HG02759 (cell line): ENCODE measurements at regions not wholly inside any gene's neighbourhood (a gene's known extent, or its start where the extent isn't known, plus 50 kb on each side); places are given as distances from the start of the nearest gene placed in this dataset.

Experiments
- ATAC-seq: cut with Tn5 transposase; IDR thresholded peaks from one replicate; pipeline ENCODE4 v1.9.1; 2021; ENCODE audit warnings: mild to moderate bottlenecking, moderate library complexity; ENCODE audit not compliant: unreplicated experiment

GRCh38 chr17:71107136-71107535 lies 937.8 kb downstream of the KCNJ2 start:
- ATAC-seq: no peak

GRCh38 chr17:71109697-71110096 lies 940.4 kb downstream of the KCNJ2 start:
- no peak for ATAC-seq

- no peak for ATAC-seq
Measured at GRCh38 chr17:71110326-71110725, 941.0 kb downstream of the KCNJ2 start.

- ATAC-seq: no peak
Measured at GRCh38 chr17:71111460-71111859, 942.1 kb downstream of the KCNJ2 start.

GRCh38 chr17:71111934-71112333 lies 942.6 kb downstream of the KCNJ2 start:
- ATAC-seq: no peak

- no peak for ATAC-seq
Measured at GRCh38 chr17:71113347-71113746, 944.0 kb downstream of the KCNJ2 start.

GRCh38 chr17:71114911-71115668 lies 945.8 kb downstream of the KCNJ2 start:
- no peak for ATAC-seq

- no peak for ATAC-seq
Measured at GRCh38 chr17:71115669-71115972, 946.3 kb downstream of the KCNJ2 start.

GRCh38 chr17:71117466-71117865 lies 948.1 kb downstream of the KCNJ2 start:
- ATAC-seq: no peak

- no peak for ATAC-seq
Measured at GRCh38 chr17:71118039-71118438, 948.7 kb downstream of the KCNJ2 start.

- ATAC-seq: no peak
Measured at GRCh38 chr17:71127416-71127815, 958.1 kb downstream of the KCNJ2 start.

- ATAC-seq: no peak
Measured at GRCh38 chr17:71142333-71142732, 973.0 kb downstream of the KCNJ2 start.

GRCh38 chr17:71145486-71145885 lies 975.3 kb upstream of the SOX9 start:
- ATAC-seq: no peak

GRCh38 chr17:71147906-71148305 lies 972.9 kb upstream of the SOX9 start:
- ATAC-seq: no peak

- no peak for ATAC-seq
Measured at GRCh38 chr17:71149607-71150006, 971.2 kb upstream of the SOX9 start.

GRCh38 chr17:71157297-71157696 lies 963.5 kb upstream of the SOX9 start:
- no peak for ATAC-seq

- no peak for ATAC-seq
Measured at GRCh38 chr17:71158437-71158836, 962.4 kb upstream of the SOX9 start.

- no peak for ATAC-seq
Measured at GRCh38 chr17:71163121-71163812, 957.6 kb upstream of the SOX9 start.

GRCh38 chr17:71163813-71164122 lies 957.1 kb upstream of the SOX9 start:
- ATAC-seq: no peak

- no peak for ATAC-seq
Measured at GRCh38 chr17:71164561-71164960, 956.3 kb upstream of the SOX9 start.

- no peak for ATAC-seq
Measured at GRCh38 chr17:71166311-71166710, 954.5 kb upstream of the SOX9 start.

- no peak for ATAC-seq
Measured at GRCh38 chr17:71168053-71168741, 952.6 kb upstream of the SOX9 start.
